Suprapubic skin (tissue), 4 donors: ENCODE measurements at regions not wholly inside any gene's neighbourhood (a gene's known extent, or its start where the extent isn't known, plus 50 kb on each side); places are given as distances from the start of the nearest gene placed in this dataset.

Experiments
- CTCF ChIP-seq, 2 donors: fragments of 200-600 bp in 1 of 2; fragments of 450-650 bp in 1 of 2; sonication (generic) in 1 of 2; IDR thresholded peaks; one replicate each; pipeline ENCODE4 v1.5.1; 2016 to 2019; ENCODE audit warnings: antibody characterized with exemption in 2 of 2, mild to moderate bottlenecking in 1 of 2, moderate library complexity in 1 of 2
- POLR2A ChIP-seq, 2 donors: fragments of 450-650 bp; IDR thresholded peaks; one replicate each; pipeline ENCODE4 v1.6.1; 2017; ENCODE audit warnings: antibody characterized with exemption in 2 of 2, mild to moderate bottlenecking in 2 of 2, moderate library complexity in 2 of 2
- POLR2AphosphoS5 ChIP-seq, 3 donors: sonication (generic); formaldehyde crosslinking; IDR thresholded peaks; one replicate each; pipeline ENCODE4 v1.6.1; 2017; ENCODE audit warnings: antibody characterized with exemption in 3 of 3

- TF ChIP-seq CTCF (IDR thresholded peaks at IDR 0.05), result no peak
- TF ChIP-seq POLR2A (IDR thresholded peaks at IDR 0.05), result no peak
- no peak for TF ChIP-seq POLR2AphosphoS5 (IDR thresholded peaks at IDR 0.05)
Measured at GRCh38 chr11:37786214-37786755, 1188.2 kb upstream of the RAG2 start.
